ENCODE measurements at regions not wholly inside any gene's neighbourhood (a gene's known extent, or its start where the extent isn't known, plus 50 kb on each side); places are given as distances from the start of the nearest gene placed in this dataset.

DNA sequence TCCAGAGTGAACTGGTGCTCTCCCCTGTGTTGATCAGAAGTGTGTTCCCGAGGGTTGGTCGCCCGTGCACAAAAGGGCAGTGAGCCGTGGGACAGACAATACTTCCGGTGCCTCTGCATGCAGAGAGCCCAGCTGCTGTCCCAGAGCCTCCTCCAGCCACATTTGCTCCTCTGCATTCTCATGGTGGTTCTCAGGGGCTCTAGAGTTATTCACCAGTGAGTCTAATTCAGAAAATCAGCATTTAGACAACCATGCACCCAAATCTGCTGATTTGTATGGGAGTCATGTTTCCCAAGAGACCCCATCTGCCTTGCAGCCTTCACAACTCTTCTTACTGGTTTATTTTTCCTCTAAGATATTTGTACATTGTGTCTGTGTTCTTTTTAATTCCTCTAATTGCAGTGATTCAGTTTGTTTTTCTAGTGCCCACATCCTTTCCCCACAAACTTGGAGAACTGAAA lies 107.0 kb upstream of the SPRED1 start:
- Histone ChIP-seq H3K27me3 (ENCODE audit: control insufficient read depth in 2 of 2, insufficient read depth in 2 of 2, low read length in 2 of 2) (peaks cover 0 to 14% of the 10 kb centered on the region in 2 experiments), H3K4me2 (ENCODE audit: insufficient read depth, low read length) (no peak overlapping the region), H3K4me1 (ENCODE audit: control insufficient read depth, extremely low read depth, insufficient read depth, low read length) (no peaks in the 10 kb centered on the region), H3K9me1 (replicated peaks; ENCODE audit: control insufficient read depth, extremely low read depth, insufficient read depth, low read length) (no peaks in the 10 kb centered on the region), H3K36me3 (ENCODE audit: control insufficient read depth in 2 of 2, extremely low read depth in 1 of 2, insufficient read depth in 2 of 2, low read length in 2 of 2) (no peaks in the 10 kb centered on the region), H4K20me1 (replicated peaks; ENCODE audit: control insufficient read depth, extremely low read depth, insufficient read depth, low read length) (no peaks in the 10 kb centered on the region), H3K27ac (ENCODE audit: insufficient read depth, low read depth, low read length) (no peak overlapping the region), H3K9ac (replicated peaks; ENCODE audit: extremely low read depth, insufficient read depth, low read length) (no peak overlapping the region), H3K79me2 (ENCODE audit: control insufficient read depth, insufficient read depth, low read length) (no peaks in the 10 kb centered on the region), H3K9me3 (replicated peaks; ENCODE audit: control insufficient read depth, insufficient read depth, low read length) (peaks cover 4% of the 10 kb centered on the region), H2AFZ (ENCODE audit: low read depth, low read length) (no peak overlapping the region), H3K4me3 (replicated peaks in 1 of 3; ENCODE audit: insufficient read depth in 1 of 3, low read depth in 1 of 3, low read length in 3 of 3) (no peak overlapping the region)
- no TSS peak for BruUV-seq (replicated peaks)
- ChIA-PET POLR2A (no interaction called here), CTCF (interaction anchor here (2.2 kb wide), 1 partner anchor 61 kb away, joined by 6 read pairs; no protein-coding TSS in a partner anchor)
- DNase-seq (ENCODE audit: low read depth, low spot score) (no peak), FAIRE-seq (no peak)
- intact Hi-C loops (cut with micrococcal nuclease): no loop called here
- dilution Hi-C loops (cut with MboI; ENCODE audit: extremely low pct_ligation_motif_present, low sequenced_read_pairs): no loop called here
- TF ChIP-seq FOS (IDR thresholded peaks at IDR 0.05; ENCODE audit: borderline replicate concordance, insufficient read depth, low read length): no peak
- TF ChIP-seq, protein P1, sequence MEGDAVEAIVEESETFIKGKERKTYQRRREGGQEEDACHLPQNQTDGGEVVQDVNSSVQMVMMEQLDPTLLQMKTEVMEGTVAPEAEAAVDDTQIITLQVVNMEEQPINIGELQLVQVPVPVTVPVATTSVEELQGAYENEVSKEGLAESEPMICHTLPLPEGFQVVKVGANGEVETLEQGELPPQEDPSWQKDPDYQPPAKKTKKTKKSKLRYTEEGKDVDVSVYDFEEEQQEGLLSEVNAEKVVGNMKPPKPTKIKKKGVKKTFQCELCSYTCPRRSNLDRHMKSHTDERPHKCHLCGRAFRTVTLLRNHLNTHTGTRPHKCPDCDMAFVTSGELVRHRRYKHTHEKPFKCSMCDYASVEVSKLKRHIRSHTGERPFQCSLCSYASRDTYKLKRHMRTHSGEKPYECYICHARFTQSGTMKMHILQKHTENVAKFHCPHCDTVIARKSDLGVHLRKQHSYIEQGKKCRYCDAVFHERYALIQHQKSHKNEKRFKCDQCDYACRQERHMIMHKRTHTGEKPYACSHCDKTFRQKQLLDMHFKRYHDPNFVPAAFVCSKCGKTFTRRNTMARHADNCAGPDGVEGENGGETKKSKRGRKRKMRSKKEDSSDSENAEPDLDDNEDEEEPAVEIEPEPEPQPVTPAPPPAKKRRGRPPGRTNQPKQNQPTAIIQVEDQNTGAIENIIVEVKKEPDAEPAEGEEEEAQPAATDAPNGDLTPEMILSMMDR (IDR thresholded peaks at IDR 0.05; ENCODE audit: extremely low read depth in 1 of 2, insufficient read depth in 1 of 2, low read depth in 1 of 2, low read length in 2 of 2): no peak

DNA sequence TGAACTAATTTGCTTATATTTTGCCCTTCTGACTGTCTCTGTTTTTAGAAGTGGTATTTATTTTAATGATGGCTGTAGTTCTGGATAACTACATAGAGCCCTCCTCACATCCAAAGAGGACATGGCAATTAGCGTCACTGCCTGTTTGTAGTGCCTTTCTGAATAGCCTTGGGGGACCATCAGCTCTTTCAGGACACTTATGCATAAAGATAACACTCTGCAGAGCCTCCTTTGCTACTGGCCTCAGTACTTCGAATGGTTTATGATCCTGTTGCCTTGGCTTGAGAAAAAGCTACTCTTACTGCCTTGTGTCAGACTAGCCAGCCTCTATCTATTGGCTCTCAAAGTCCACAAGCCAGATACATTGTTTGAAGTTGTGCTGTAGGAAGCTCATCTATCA lies 105.4 kb upstream of the SPRED1 start:
- ChIA-PET POLR2A (interaction anchor here (0.6 kb wide), 1 partner anchor 59 kb away, joined by 15 read pairs; no protein-coding TSS in a partner anchor), CTCF (interaction anchor here (1.1 to 2.2 kb wide), 2 partner anchors 61 to 63 kb away, joined by 3 to 6 read pairs; no protein-coding TSS in a partner anchor)
- H3K27ac ChIP-seq (ENCODE audit: insufficient read depth, low read depth, low read length): no peak overlapping the region
- peaks cover 4% of the 10 kb centered on the region for H3K9me3 ChIP-seq (replicated peaks; ENCODE audit: control insufficient read depth, insufficient read depth, low read length)
- no peak overlapping the region for H3K4me2 ChIP-seq (ENCODE audit: insufficient read depth, low read length)
- no peak overlapping the region for H3K9ac ChIP-seq (replicated peaks; ENCODE audit: extremely low read depth, insufficient read depth, low read length)
- no peak overlapping the region for H2AFZ ChIP-seq (ENCODE audit: low read depth, low read length)
- no peaks in the 10 kb centered on the region for H3K4me1 ChIP-seq (ENCODE audit: control insufficient read depth, extremely low read depth, insufficient read depth, low read length)
- dilution Hi-C loops (cut with MboI; ENCODE audit: extremely low pct_ligation_motif_present, low sequenced_read_pairs) (no loop called here), intact Hi-C loops (cut with micrococcal nuclease) (no loop called here)
- FAIRE-seq (no peak), DNase-seq (ENCODE audit: low read depth, low spot score) (no peak)
- H4K20me1 ChIP-seq (replicated peaks; ENCODE audit: control insufficient read depth, extremely low read depth, insufficient read depth, low read length): no peaks in the 10 kb centered on the region
- peaks cover 0 to 14% of the 10 kb centered on the region in 2 experiments for H3K27me3 ChIP-seq (ENCODE audit: control insufficient read depth in 2 of 2, insufficient read depth in 2 of 2, low read length in 2 of 2)
- no peaks in the 10 kb centered on the region for H3K36me3 ChIP-seq (ENCODE audit: control insufficient read depth in 2 of 2, extremely low read depth in 1 of 2, insufficient read depth in 2 of 2, low read length in 2 of 2)
- no peaks in the 10 kb centered on the region for H3K79me2 ChIP-seq (ENCODE audit: control insufficient read depth, insufficient read depth, low read length)
- no peaks in the 10 kb centered on the region for H3K9me1 ChIP-seq (replicated peaks; ENCODE audit: control insufficient read depth, extremely low read depth, insufficient read depth, low read length)
- no TSS peak for BruUV-seq (replicated peaks)
- H3K4me3 ChIP-seq (replicated peaks in 1 of 3; ENCODE audit: insufficient read depth in 1 of 3, low read depth in 1 of 3, low read length in 3 of 3): no peak overlapping the region
- no peak for TF ChIP-seq MYC (IDR thresholded peaks at IDR 0.05; ENCODE audit: low read depth, low read length)
- TF ChIP-seq, protein P2, sequence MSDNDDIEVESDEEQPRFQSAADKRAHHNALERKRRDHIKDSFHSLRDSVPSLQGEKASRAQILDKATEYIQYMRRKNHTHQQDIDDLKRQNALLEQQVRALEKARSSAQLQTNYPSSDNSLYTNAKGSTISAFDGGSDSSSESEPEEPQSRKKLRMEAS (IDR thresholded peaks at IDR 0.05; ENCODE audit: insufficient read depth, insufficient read length): no peak
- TF ChIP-seq POLR2A (IDR thresholded peaks at IDR 0.05; ENCODE audit: low read depth, low read length): no peak
- TF ChIP-seq, protein P1 (IDR thresholded peaks at IDR 0.05; ENCODE audit: extremely low read depth in 1 of 2, insufficient read depth in 1 of 2, low read depth in 1 of 2, low read length in 2 of 2): no peak
- TF ChIP-seq GATA2 (IDR thresholded peaks at IDR 0.05; ENCODE audit: insufficient read depth, insufficient read length, low read depth, low read length): no peak
- no peak for TF ChIP-seq JUN (IDR thresholded peaks at IDR 0.05; ENCODE audit: borderline replicate concordance, insufficient read depth, insufficient read length, low read depth)
- no peak for TF ChIP-seq FOS (IDR thresholded peaks at IDR 0.05; ENCODE audit: borderline replicate concordance, insufficient read depth, low read length)
- no peak for TF ChIP-seq EZH2 (IDR thresholded peaks at IDR 0.05; ENCODE audit: borderline replicate concordance, low read depth, low read length, severe bottlenecking)
- no peak for TF ChIP-seq POLR2AphosphoS5 (IDR thresholded peaks at IDR 0.05; ENCODE audit: insufficient read depth, low read depth, low read length)

Measured in endothelial cell of umbilical vein (primary cell).